B cell (primary cell): ENCODE measurements at regions not wholly inside any gene's neighbourhood (a gene's known extent, or its start where the extent isn't known, plus 50 kb on each side); places are given as distances from the start of the nearest gene placed in this dataset.

Experiments used
- ATAC-seq: fragments of 200-7000 bp; cut with Tn5 transposase; one replicate; pipeline ENCODE4 v1.10.0; 2021; ENCODE audit warnings: low read depth, mild to moderate bottlenecking, moderate number of reproducible peaks, moderate library complexity
- CTCF ChIA-PET: fragments of 350-600 bp; sonication (Branson Sonifier 250); formaldehyde crosslinking; loops from one replicate; lab custom pipeline; 2021; ENCODE audit warnings: antibody characterized with exemption, inconsistent platforms; lab: Charles Lee
- POLR2A ChIA-PET: fragments of 350-600 bp; sonication (Branson Sonifier 250); formaldehyde crosslinking; loops from one replicate; lab custom pipeline; 2021; ENCODE audit warnings: antibody characterized with exemption; lab: Charles Lee
- DNase-seq: peaks from one replicate; pipeline ENCODE4 v3.0.0; 2013
- H2AFZ ChIP-seq: 2 replicates; pipeline ENCODE4 v1.6.1; 2012; ENCODE audit warnings: mild to moderate bottlenecking, low read depth, low read length; ENCODE audit not compliant: insufficient read depth, poor library complexity, severe bottlenecking
- H3K27ac ChIP-seq, 2 donors: 1 replicate in 1 of 2; 2 replicates in 1 of 2; pipeline ENCODE4 v1.5.1; 2012 to 2013; ENCODE audit warnings: low read length in 2 of 2, mild to moderate bottlenecking in 2 of 2, moderate library complexity in 1 of 2
- H3K27me3 ChIP-seq, 4 experiments: fragments of 200-600 bp in 1 of 4; sonication (generic) in 1 of 4; replicated peaks in 1 of 4; 1 replicate in 2 of 4; 2 replicates in 2 of 4; pipeline versions ENCODE4 v1.6.1 to v1.7.0; 2013 to 2016; ENCODE audit warnings: low read length in 3 of 4, mild to moderate bottlenecking in 2 of 4, mixed read lengths in 1 of 4, moderate library complexity in 1 of 4; ENCODE audit not compliant: insufficient read depth in 4 of 4, control insufficient read depth in 3 of 4; ENCODE audit errors: control extremely low read depth in 1 of 4
- H3K36me3 ChIP-seq, 2 experiments: replicated peaks in 1 of 2; 1 replicate in 1 of 2; 2 replicates in 1 of 2; pipeline versions ENCODE4 v1.6.1 to v1.7.1; 2013; ENCODE audit warnings: low read length in 1 of 2; ENCODE audit not compliant: insufficient read depth in 2 of 2, control insufficient read depth in 1 of 2; ENCODE audit errors: control extremely low read depth in 1 of 2, extremely low read depth in 1 of 2
- H3K4me1 ChIP-seq, 2 donors: fragments of 200-600 bp in 1 of 2; sonication (generic) in 1 of 2; 1 replicate in 1 of 2; 2 replicates in 1 of 2; pipeline versions ENCODE4 v1.5.1 to v1.6.1; 2013 to 2017; ENCODE audit warnings: low read length in 2 of 2; ENCODE audit not compliant: control insufficient read depth in 2 of 2, insufficient read depth in 2 of 2
- H3K4me2 ChIP-seq: replicated peaks from 2 replicates; pipeline ENCODE3; 2012; ENCODE audit warnings: mild to moderate bottlenecking, low read depth, low read length; ENCODE audit not compliant: poor library complexity, severe bottlenecking
- H3K4me3 ChIP-seq, 5 experiments: fragments of 200-600 bp in 1 of 5; sonication (generic) in 1 of 5; 1 replicate in 3 of 5; 2 replicates in 2 of 5; pipeline versions ENCODE4 v1.5.1 to v1.7.0; 2011 to 2016; ENCODE audit warnings: low read length in 4 of 5, mild to moderate bottlenecking in 4 of 5, low read depth in 2 of 5, control low read depth in 1 of 5, moderate library complexity in 1 of 5; ENCODE audit not compliant: insufficient read depth in 1 of 5; ENCODE audit errors: control extremely low read depth in 1 of 5, extremely low read depth in 1 of 5
- H3K79me2 ChIP-seq: fragments of 200-600 bp; sonication (generic); one replicate; pipeline ENCODE4 v1.6.0; 2016; ENCODE audit warnings: low read length; ENCODE audit not compliant: control insufficient read depth, insufficient read depth
- H3K9ac ChIP-seq: fragments of 200-600 bp; sonication (generic); 2 replicates; pipeline ENCODE4 v1.6.1; 2017; ENCODE audit warnings: mild to moderate bottlenecking, low read length, moderate library complexity
- H3K9me3 ChIP-seq, 3 donors: one replicate each; pipeline versions ENCODE4 v1.6.1 to v1.7.1; 2013; ENCODE audit warnings: low read length in 2 of 3; ENCODE audit not compliant: control insufficient read depth in 2 of 3, insufficient read depth in 1 of 3; ENCODE audit errors: control extremely low read depth in 1 of 3
- H4K20me1 ChIP-seq: 2 replicates; pipeline ENCODE4 v1.6.0; 2012; ENCODE audit warnings: mild to moderate bottlenecking, low read length; ENCODE audit not compliant: insufficient read depth, control insufficient read depth, poor library complexity, severe bottlenecking
- H3K27ac Mint-ChIP-seq: one replicate; pipeline ENCODE4 v1.8.0; 2021; ENCODE audit warnings: mixed read lengths
- H3K27me3 Mint-ChIP-seq: one replicate; pipeline ENCODE4 v1.8.0; 2021; ENCODE audit warnings: mixed read lengths
- H3K4me1 Mint-ChIP-seq: one replicate; pipeline ENCODE4 v1.8.0; 2021; ENCODE audit warnings: mixed read lengths
- H3K4me3 Mint-ChIP-seq: one replicate; pipeline ENCODE4 v1.8.0; 2021; ENCODE audit warnings: mixed read lengths
- H3K9me3 Mint-ChIP-seq: one replicate; pipeline ENCODE4 v1.8.0; 2022; ENCODE audit warnings: mixed read lengths; ENCODE audit not compliant: insufficient read depth
- CTCF ChIP-seq: fragments of 200-600 bp; IDR thresholded peaks from one replicate; pipeline ENCODE4 v1.8.0; 2022; ENCODE audit warnings: antibody characterized with exemption, mild to moderate bottlenecking
- EZH2 ChIP-seq: IDR thresholded peaks from 2 replicates; pipeline ENCODE4 v1.6.1; 2012; ENCODE audit warnings: borderline replicate concordance, low read depth, mild to moderate bottlenecking, moderate library complexity, low read length; ENCODE audit not compliant: insufficient read depth, poor library complexity, severe bottlenecking
- WGBS: methylation state at CpG from one replicate; pipeline ENCODE4 v1.1.5; 2013; ENCODE audit warnings: missing lambda C conversion rate; ENCODE audit not compliant: insufficient coverage; 5-methylcytosine and 5-hydroxymethylcytosine counted together
- intact Hi-C: fragments of 100-400 bp; cut with micrococcal nuclease; formaldehyde crosslinking; loops from one replicate; pipeline ENCODE4 v1.10.0; 2022

- ATAC-seq = no peak
- Mint-ChIP-seq H3K27ac (no peak overlapping the region), H3K4me3 (no peak overlapping the region), H3K27me3 (no peaks in the 10 kb centered on the region), H3K9me3 (no peaks in the 10 kb centered on the region), H3K4me1 (no peaks in the 10 kb centered on the region)
- Histone ChIP-seq H3K27me3 (peaks cover 0 to 2% (median 0%) of the 10 kb centered on the region in 4 experiments), H2AFZ (no peak overlapping the region), H3K9me3 (no peaks in the 10 kb centered on the region), H3K79me2 (no peaks in the 10 kb centered on the region), H3K4me1 (no peaks in the 10 kb centered on the region), H3K4me2 (no peak overlapping the region), H3K36me3 (no peaks in the 10 kb centered on the region), H3K4me3 (no peak overlapping the region), H4K20me1 (no peaks in the 10 kb centered on the region), H3K9ac (no peak overlapping the region), H3K27ac (no peak overlapping the region)
- POLR2A ChIA-PET = no interaction called here
- CTCF ChIA-PET = no interaction called here
- 82% methylated on average over 2 of the region's 6 CpGs for WGBS
- intact Hi-C loops = no loop called here
- TF ChIP-seq CTCF = no peak
- TF ChIP-seq EZH2 = no peak
- no peak for DNase-seq
These were observed 257.6 kb downstream of the OLFM3 start for GRCh38 chr1:101739146-101739545.

GRCh38 chr1:101739826-101740330 lies 256.8 kb downstream of the OLFM3 start:
- CTCF ChIA-PET = no interaction called here
- H3K9me3 Mint-ChIP-seq = no peaks in the 10 kb centered on the region
- Histone ChIP-seq H3K9ac (no peak overlapping the region), H4K20me1 (no peaks in the 10 kb centered on the region), H3K4me3 (no peak overlapping the region), H3K36me3 (no peaks in the 10 kb centered on the region), H3K79me2 (no peaks in the 10 kb centered on the region), H3K27ac (no peak overlapping the region), H3K4me2 (no peak overlapping the region), H3K9me3 (no peaks in the 10 kb centered on the region), H2AFZ (no peak overlapping the region), H3K27me3 (peaks cover 0 to 2% (median 0%) of the 10 kb centered on the region in 4 experiments), H3K4me1 (no peaks in the 10 kb centered on the region)
- TF ChIP-seq EZH2 = no peak
- TF ChIP-seq CTCF = no peak
- H3K4me1 Mint-ChIP-seq = no peaks in the 10 kb centered on the region
- POLR2A ChIA-PET = no interaction called here
- H3K27me3 Mint-ChIP-seq = no peaks in the 10 kb centered on the region
- no peak overlapping the region for H3K4me3 Mint-ChIP-seq
- H3K27ac Mint-ChIP-seq = no peak overlapping the region
- DNase-seq (no peak), ATAC-seq (no peak)
- no CpG with 5 or more reads among the region's 1 CpG for WGBS
- intact Hi-C loops = no loop called here
